GF-D8 (cell line): ENCODE measurements at regions not wholly inside any gene's neighbourhood (a gene's known extent, or its start where the extent isn't known, plus 50 kb on each side); places are given as distances from the start of the nearest gene placed in this dataset.
"Not testable (repeated sequence)": the region's sequence is repeated elsewhere in the genome, so short reads cannot be mapped to it uniquely, and the experiment has no call there.

Experiments
- DNase-seq: peaks from one replicate; lab custom pipeline; 2025; lab: John Stamatoyannopoulos, UW

- DNase-seq = no peak
Measured at GRCh38 chr11:42840860-42841259, 470.9 kb upstream of the API5 start.

- DNase-seq = no peak
Measured at GRCh38 chr11:42841556-42841955, 470.2 kb upstream of the API5 start.

GRCh38 chr11:42849362-42849761 lies 462.4 kb upstream of the API5 start:
- no peak for DNase-seq

GRCh38 chr11:42857344-42857743 lies 454.5 kb upstream of the API5 start:
- no peak for DNase-seq

- no peak for DNase-seq
Measured at GRCh38 chr11:42870480-42870879, 441.3 kb upstream of the API5 start.

- not testable (repeated sequence) for DNase-seq
Measured at GRCh38 chr11:42873800-42874405, 437.9 kb upstream of the API5 start.

GRCh38 chr11:42881335-42881734 lies 430.5 kb upstream of the API5 start:
- not testable (repeated sequence) for DNase-seq

GRCh38 chr11:42890773-42891172 lies 421.0 kb upstream of the API5 start:
- DNase-seq = no peak

- DNase-seq = no peak
Measured at GRCh38 chr11:42901084-42901483, 410.7 kb upstream of the API5 start.

- no peak for DNase-seq
Measured at GRCh38 chr11:42906226-42906625, 405.6 kb upstream of the API5 start.

GRCh38 chr11:42913731-42914130 lies 398.1 kb upstream of the API5 start:
- DNase-seq = no peak

GRCh38 chr11:42923651-42924050 lies 388.1 kb upstream of the API5 start:
- DNase-seq = no peak

GRCh38 chr11:42925916-42926315 lies 385.9 kb upstream of the API5 start:
- no peak for DNase-seq

GRCh38 chr11:42947405-42947804 lies 364.4 kb upstream of the API5 start:
- no peak for DNase-seq

- not testable (repeated sequence) for DNase-seq
Measured at GRCh38 chr11:42949738-42950376, 361.9 kb upstream of the API5 start.

GRCh38 chr11:42951266-42951665 lies 360.5 kb upstream of the API5 start:
- no peak for DNase-seq

- no peak for DNase-seq
Measured at GRCh38 chr11:42957831-42958230, 354.0 kb upstream of the API5 start.

GRCh38 chr11:42958635-42959034 lies 353.2 kb upstream of the API5 start:
- no peak for DNase-seq

GRCh38 chr11:42960521-42961088 lies 351.2 kb upstream of the API5 start:
- DNase-seq = no peak

GRCh38 chr11:42967653-42968052 lies 344.1 kb upstream of the API5 start:
- no peak for DNase-seq

- DNase-seq = no peak
Measured at GRCh38 chr11:42972741-42973140, 339.1 kb upstream of the API5 start.

- DNase-seq = no peak
Measured at GRCh38 chr11:42974510-42975179, 337.2 kb upstream of the API5 start.

GRCh38 chr11:42975180-42975529 lies 336.6 kb upstream of the API5 start:
- no peak for DNase-seq
